Gastrocnemius medialis (tissue), 4 donors: ENCODE measurements at regions not wholly inside any gene's neighbourhood (a gene's known extent, or its start where the extent isn't known, plus 50 kb on each side); places are given as distances from the start of the nearest gene placed in this dataset.

Experiments
- ATAC-seq, 2 donors: fragments of 150-250 bp; one replicate each; pipeline ENCODE4 v1.9.1; 2016
- DNase-seq, 2 donors: peaks; one replicate each; pipeline ENCODE4 v3.0.0-alpha.2; 2019
- H3K27ac ChIP-seq, 4 donors: fragments of 200-600 bp; sonication (generic); 1 replicate in 1 of 4; 2 replicates in 3 of 4; pipeline ENCODE4 v1.5.1; 2016 to 2018; ENCODE audit warnings: mild to moderate bottlenecking in 2 of 4, moderate library complexity in 1 of 4
- H3K27me3 ChIP-seq, 3 donors: fragments of 200-600 bp; sonication (generic) in 2 of 3; 1 replicate in 1 of 3; 2 replicates in 2 of 3; pipeline versions ENCODE4 v1.5.1 to v1.6.0; 2016 to 2019; ENCODE audit warnings: mild to moderate bottlenecking in 1 of 3, moderate library complexity in 1 of 3
- H3K36me3 ChIP-seq, 2 donors: fragments of 200-600 bp; sonication (generic) in 1 of 2; one replicate each; pipeline ENCODE4 v1.5.1; 2017 to 2018
- H3K4me1 ChIP-seq, 2 donors: fragments of 200-600 bp; sonication (generic) in 1 of 2; one replicate each; pipeline ENCODE4 v1.5.1; 2016 to 2017; ENCODE audit warnings: mild to moderate bottlenecking in 2 of 2
- H3K4me3 ChIP-seq, 4 donors: fragments of 200-600 bp; sonication (generic) in 3 of 4; 1 replicate in 1 of 4; 2 replicates in 3 of 4; pipeline ENCODE4 v1.5.1; 2016 to 2019; ENCODE audit warnings: mild to moderate bottlenecking in 2 of 4
- H3K9me3 ChIP-seq, 3 donors: fragments of 200-600 bp; sonication (generic) in 2 of 3; 1 replicate in 1 of 3; 2 replicates in 2 of 3; pipeline ENCODE4 v1.5.1; 2016 to 2019
- POLR2A ChIP-seq, 2 donors: fragments of 450-650 bp; IDR thresholded peaks; one replicate each; pipeline ENCODE4 v1.6.1; 2017; ENCODE audit warnings: antibody characterized with exemption in 2 of 2, mild to moderate bottlenecking in 2 of 2, moderate library complexity in 2 of 2
- in situ Hi-C, 4 donors: fragments of 200-750 bp; cut with MboI; loops; one replicate each; pipeline versions ENCODE4 v1.15.0 to v1.8.0; 2017; ENCODE audit warnings: low sequenced_read_pairs in 4 of 4
- intact Hi-C: fragments of 100-400 bp; cut with DNase I; formaldehyde crosslinking; loops from one replicate; pipeline ENCODE4 v1.15.1; 2023; ENCODE audit warnings: low total_unique reads
- TF ChIP-seq, protein P1 (sequence below), 5 experiments: fragments of 450-650 bp in 3 of 5; fragments of 200-600 bp in 2 of 5; sonication (generic) in 2 of 5; IDR thresholded peaks in 4 of 5; conservative IDR thresholded peaks in 1 of 5; 1 replicate in 4 of 5; 2 replicates in 1 of 5; pipeline ENCODE4 v1.5.1; 2016 to 2019; ENCODE audit warnings: antibody characterized with exemption in 5 of 5, mild to moderate bottlenecking in 3 of 5, moderate library complexity in 3 of 5

- no peak for TF ChIP-seq POLR2A (IDR thresholded peaks at IDR 0.05)
- TF ChIP-seq, protein P1, sequence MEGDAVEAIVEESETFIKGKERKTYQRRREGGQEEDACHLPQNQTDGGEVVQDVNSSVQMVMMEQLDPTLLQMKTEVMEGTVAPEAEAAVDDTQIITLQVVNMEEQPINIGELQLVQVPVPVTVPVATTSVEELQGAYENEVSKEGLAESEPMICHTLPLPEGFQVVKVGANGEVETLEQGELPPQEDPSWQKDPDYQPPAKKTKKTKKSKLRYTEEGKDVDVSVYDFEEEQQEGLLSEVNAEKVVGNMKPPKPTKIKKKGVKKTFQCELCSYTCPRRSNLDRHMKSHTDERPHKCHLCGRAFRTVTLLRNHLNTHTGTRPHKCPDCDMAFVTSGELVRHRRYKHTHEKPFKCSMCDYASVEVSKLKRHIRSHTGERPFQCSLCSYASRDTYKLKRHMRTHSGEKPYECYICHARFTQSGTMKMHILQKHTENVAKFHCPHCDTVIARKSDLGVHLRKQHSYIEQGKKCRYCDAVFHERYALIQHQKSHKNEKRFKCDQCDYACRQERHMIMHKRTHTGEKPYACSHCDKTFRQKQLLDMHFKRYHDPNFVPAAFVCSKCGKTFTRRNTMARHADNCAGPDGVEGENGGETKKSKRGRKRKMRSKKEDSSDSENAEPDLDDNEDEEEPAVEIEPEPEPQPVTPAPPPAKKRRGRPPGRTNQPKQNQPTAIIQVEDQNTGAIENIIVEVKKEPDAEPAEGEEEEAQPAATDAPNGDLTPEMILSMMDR (IDR thresholded peaks at IDR 0.05 in 4 of 5, conservative IDR thresholded peaks at IDR 0.05 in 1 of 5): no peak
- Histone ChIP-seq H3K27ac (no peak overlapping the region), H3K4me1 (no peaks in the 10 kb centered on the region), H3K36me3 (no peaks in the 10 kb centered on the region), H3K27me3 (no peaks in the 10 kb centered on the region), H3K9me3 (no peaks in the 10 kb centered on the region), H3K4me3 (no peak overlapping the region)
- no peak for ATAC-seq
- intact Hi-C loops (no loop called here), in situ Hi-C loops (no loop called here)
- DNase-seq: no peak
Observed at GRCh38 chr4:81951891-81952455, 421.8 kb downstream of the HNRNPD start.

GRCh38 chr4:81946996-81947395 is 426.8 kb downstream of the HNRNPD start:
- intact Hi-C loops: no loop called here
- in situ Hi-C loops: no loop called here

GRCh38 chr4:81930506-81931238 is 443.1 kb downstream of the HNRNPD start:
- DNase-seq: no peak

More at GRCh38 chr4:81946996-81947395, 426.8 kb downstream of the HNRNPD start:
- H3K4me1 ChIP-seq: no peaks in the 10 kb centered on the region
- no peak overlapping the region for H3K4me3 ChIP-seq
- H3K9me3 ChIP-seq: no peaks in the 10 kb centered on the region
- ATAC-seq: no peak
- H3K27ac ChIP-seq: no peak overlapping the region
- no peak for DNase-seq
- no peaks in the 10 kb centered on the region for H3K27me3 ChIP-seq
- no peak for TF ChIP-seq POLR2A (IDR thresholded peaks at IDR 0.05)
- TF ChIP-seq, protein P1 (IDR thresholded peaks at IDR 0.05 in 4 of 5, conservative IDR thresholded peaks at IDR 0.05 in 1 of 5): no peak
- no peaks in the 10 kb centered on the region for H3K36me3 ChIP-seq

GRCh38 chr4:81923140-81923539 is 450.7 kb downstream of the HNRNPD start:
- Histone ChIP-seq H3K9me3 (no peaks in the 10 kb centered on the region), H3K4me1 (peaks cover 8 to 10% of the 10 kb centered on the region in 2 donors), H3K27me3 (no peaks in the 10 kb centered on the region), H3K4me3 (no peak overlapping the region), H3K27ac (no peak overlapping the region), H3K36me3 (no peaks in the 10 kb centered on the region)
- DNase-seq: no peak
- in situ Hi-C loops (no loop called here), intact Hi-C loops (no loop called here)
- ATAC-seq: no peak
- TF ChIP-seq, protein P1 (IDR thresholded peaks at IDR 0.05 in 4 of 5, conservative IDR thresholded peaks at IDR 0.05 in 1 of 5): no peak
- TF ChIP-seq POLR2A (IDR thresholded peaks at IDR 0.05): no peak

More at GRCh38 chr4:81930506-81931238, 443.1 kb downstream of the HNRNPD start:
- Histone ChIP-seq H3K36me3 (no peaks in the 10 kb centered on the region), H3K4me3 (no peak overlapping the region), H3K9me3 (no peaks in the 10 kb centered on the region), H3K27ac (no peak overlapping the region), H3K4me1 (no peaks in the 10 kb centered on the region), H3K27me3 (no peaks in the 10 kb centered on the region)
- intact Hi-C loops (no loop called here), in situ Hi-C loops (no loop called here)
- ATAC-seq: no peak
- TF ChIP-seq, protein P1 (IDR thresholded peaks at IDR 0.05 in 4 of 5, conservative IDR thresholded peaks at IDR 0.05 in 1 of 5): no peak
- no peak for TF ChIP-seq POLR2A (IDR thresholded peaks at IDR 0.05)
